ENCODE measurements at regions not wholly inside any gene's neighbourhood (a gene's known extent, or its start where the extent isn't known, plus 50 kb on each side); places are given as distances from the start of the nearest gene placed in this dataset.

- no peaks in the 10 kb centered on the region for H3K9me3 ChIP-seq (ENCODE audit: low read depth, low read length, poor library complexity, severe bottlenecking)
- CTCF ChIA-PET = no interaction called here
- TF ChIP-seq CTCF (conservative IDR thresholded peaks at IDR 0.05; ENCODE audit: low read depth, low read length) = no peak
- TF ChIP-seq EZH2 (IDR thresholded peaks at IDR 0.05; ENCODE audit: borderline replicate concordance, low read depth, low read length, poor library complexity, severe bottlenecking) = no peak
- H3K4me1 ChIP-seq (ENCODE audit: insufficient read depth, low read length, poor library complexity, severe bottlenecking) = no peaks in the 10 kb centered on the region
- POLR2A ChIA-PET (ENCODE audit: low non-redundant PET) = no interaction called here
- no peak overlapping the region for H3K4me3 ChIP-seq (ENCODE audit: low read depth, low read length, poor library complexity, severe bottlenecking)
- H3K27ac ChIP-seq (ENCODE audit: low read depth, low read length, poor library complexity, severe bottlenecking) = no peak overlapping the region
- DNase-seq (ENCODE audit: low spot score) = no peak
- no peaks in the 10 kb centered on the region for H3K36me3 ChIP-seq (ENCODE audit: insufficient read depth, low read length, poor library complexity, severe bottlenecking)
- no TSS peak for BruUV-seq (replicated peaks)
- no peaks in the 10 kb centered on the region for H3K27me3 ChIP-seq (replicated peaks; ENCODE audit: insufficient read depth, low read depth, low read length, poor library complexity)
- intact Hi-C loops (cut with micrococcal nuclease; ENCODE audit: unreplicated experiment) = no loop called here
Observed at GRCh38 chr18:34075963-34076860, 148.5 kb downstream of the NOL4 start.

DNA sequence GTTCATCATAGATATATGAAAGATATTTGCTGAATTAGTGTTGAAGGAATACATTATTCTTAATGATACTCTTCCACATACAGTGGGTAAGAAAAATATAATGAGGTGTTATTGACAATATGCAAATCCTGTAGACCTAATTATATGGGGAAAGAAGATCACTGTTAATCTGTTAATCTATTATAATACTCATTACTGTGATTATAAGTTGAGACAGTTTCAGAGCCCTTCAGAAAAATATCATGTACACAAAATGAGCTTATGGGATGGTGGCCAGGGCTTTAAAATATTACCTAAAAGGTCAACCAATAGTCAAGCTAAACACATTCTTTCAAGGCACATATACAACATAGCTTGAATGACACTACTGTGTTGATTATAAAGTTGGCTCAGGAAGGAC lies 163.5 kb downstream of the NOL4 start:
- peaks cover 2% of the 10 kb centered on the region for H3K9me3 ChIP-seq (ENCODE audit: low read depth, low read length, poor library complexity, severe bottlenecking)
- no peaks in the 10 kb centered on the region for H3K27me3 ChIP-seq (replicated peaks; ENCODE audit: insufficient read depth, low read depth, low read length, poor library complexity)
- intact Hi-C loops (cut with micrococcal nuclease; ENCODE audit: unreplicated experiment) = no loop called here
- H3K4me3 ChIP-seq (ENCODE audit: low read depth, low read length, poor library complexity, severe bottlenecking) = no peak overlapping the region
- no peaks in the 10 kb centered on the region for H3K36me3 ChIP-seq (ENCODE audit: insufficient read depth, low read length, poor library complexity, severe bottlenecking)
- no peaks in the 10 kb centered on the region for H3K4me1 ChIP-seq (ENCODE audit: insufficient read depth, low read length, poor library complexity, severe bottlenecking)
- ChIA-PET CTCF (no interaction called here), POLR2A (ENCODE audit: low non-redundant PET) (no interaction called here)
- no peak overlapping the region for H3K27ac ChIP-seq (ENCODE audit: low read depth, low read length, poor library complexity, severe bottlenecking)
- no TSS peak for BruUV-seq (replicated peaks)
- DNase-seq (ENCODE audit: low spot score) = no peak
- no peak for TF ChIP-seq CTCF (conservative IDR thresholded peaks at IDR 0.05; ENCODE audit: low read depth, low read length)
- no peak for TF ChIP-seq EZH2 (IDR thresholded peaks at IDR 0.05; ENCODE audit: borderline replicate concordance, low read depth, low read length, poor library complexity, severe bottlenecking)

DNA sequence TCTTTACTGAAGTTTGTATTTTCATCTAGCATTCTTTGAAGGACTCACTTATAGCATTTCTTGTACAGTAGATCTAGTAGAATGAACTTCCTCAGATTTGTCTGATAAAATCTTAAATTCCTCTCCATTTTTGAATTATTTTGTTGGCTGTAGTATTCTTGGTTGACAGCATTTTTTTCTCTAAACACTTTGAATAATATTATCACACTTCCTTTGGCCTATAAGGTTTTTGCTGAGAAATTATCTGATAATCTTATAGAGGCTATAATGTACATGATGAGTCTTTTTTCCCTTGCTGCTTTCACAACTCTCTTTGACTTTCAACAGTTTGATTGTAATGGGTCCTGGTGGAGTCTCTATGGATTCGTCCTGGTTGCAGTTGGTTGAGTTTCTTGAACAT lies 169.5 kb downstream of the NOL4 start:
- no peak for TF ChIP-seq CTCF (conservative IDR thresholded peaks at IDR 0.05; ENCODE audit: low read depth, low read length)
- no peak overlapping the region for H3K4me3 ChIP-seq (ENCODE audit: low read depth, low read length, poor library complexity, severe bottlenecking)
- H3K27ac ChIP-seq (ENCODE audit: low read depth, low read length, poor library complexity, severe bottlenecking) = no peak overlapping the region
- CTCF ChIA-PET = no interaction called here
- peaks cover 3% of the 10 kb centered on the region for H3K36me3 ChIP-seq (ENCODE audit: insufficient read depth, low read length, poor library complexity, severe bottlenecking)
- no peaks in the 10 kb centered on the region for H3K4me1 ChIP-seq (ENCODE audit: insufficient read depth, low read length, poor library complexity, severe bottlenecking)
- POLR2A ChIA-PET (ENCODE audit: low non-redundant PET) = no interaction called here
- no peak for DNase-seq (ENCODE audit: low spot score)
- no peaks in the 10 kb centered on the region for H3K27me3 ChIP-seq (replicated peaks; ENCODE audit: insufficient read depth, low read depth, low read length, poor library complexity)
- BruUV-seq (replicated peaks) = no TSS peak
- H3K9me3 ChIP-seq (ENCODE audit: low read depth, low read length, poor library complexity, severe bottlenecking) = peaks cover 13% of the 10 kb centered on the region
- intact Hi-C loops (cut with micrococcal nuclease; ENCODE audit: unreplicated experiment) = no loop called here

All from A673 (cell line).